ENCODE measurements at regions not wholly inside any gene's neighbourhood (a gene's known extent, or its start where the extent isn't known, plus 50 kb on each side); places are given as distances from the start of the nearest gene placed in this dataset.

DNA sequence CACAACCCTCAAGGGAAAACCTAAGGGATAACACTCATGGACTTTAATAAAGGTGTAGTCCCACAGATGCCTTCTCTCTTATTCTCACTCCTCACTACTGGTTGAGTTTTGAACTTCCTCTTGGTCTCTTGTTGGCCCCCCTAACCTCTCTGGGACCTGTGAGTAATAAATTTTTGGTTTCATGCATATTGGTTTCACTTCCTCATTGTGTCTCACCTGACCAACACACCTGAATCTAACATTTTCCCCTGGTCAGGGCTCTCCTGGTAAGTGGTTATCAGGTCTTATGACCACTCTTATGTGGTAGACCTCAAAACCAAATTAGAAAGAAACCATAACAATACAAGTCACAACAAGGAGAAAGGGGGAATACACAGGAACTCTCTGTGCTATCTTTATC lies 60.5 kb upstream of the PRMT6 start:
- Histone ChIP-seq H3K27me3 (no peaks in the 10 kb centered on the region), H3K27ac (no peak overlapping the region), H3K4me3 (no peak overlapping the region)

DNA sequence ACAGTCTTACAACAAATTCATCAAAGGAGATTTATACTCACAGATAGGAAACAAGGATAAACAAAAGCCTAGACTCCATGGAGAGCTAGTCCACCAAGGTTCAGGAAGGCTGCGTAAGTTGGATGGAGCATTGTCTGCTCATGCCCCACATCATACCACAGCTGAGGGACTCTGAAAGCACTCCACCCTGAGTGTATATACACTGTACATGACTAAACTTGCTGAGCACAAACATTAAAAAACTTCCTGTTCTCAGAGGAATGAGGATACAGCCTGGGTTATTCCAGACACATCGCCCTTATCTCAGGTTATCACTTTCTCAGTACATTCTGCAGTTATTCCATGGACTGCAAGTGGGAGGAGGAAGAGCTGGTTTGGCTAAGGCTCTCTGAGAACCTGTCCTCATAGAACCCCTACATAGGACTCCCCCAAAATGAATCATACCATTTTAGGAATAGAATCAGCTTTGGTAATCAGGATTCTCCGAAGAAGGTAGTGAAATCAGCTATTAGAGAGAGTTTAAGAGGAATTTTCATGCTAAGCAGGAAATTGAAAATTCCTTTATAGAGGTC lies 58.0 kb upstream of the PRMT6 start:
- Histone ChIP-seq H3K4me3 (no peak overlapping the region), H3K36me3 (no peaks in the 10 kb centered on the region), H3K9me3 (no peaks in the 10 kb centered on the region), H3K4me1 (no peaks in the 10 kb centered on the region), H3K27me3 (no peaks in the 10 kb centered on the region), H3K27ac (no peak overlapping the region)
- no peak for DNase-seq (ENCODE audit: low spot score)
- TF ChIP-seq, protein P1, sequence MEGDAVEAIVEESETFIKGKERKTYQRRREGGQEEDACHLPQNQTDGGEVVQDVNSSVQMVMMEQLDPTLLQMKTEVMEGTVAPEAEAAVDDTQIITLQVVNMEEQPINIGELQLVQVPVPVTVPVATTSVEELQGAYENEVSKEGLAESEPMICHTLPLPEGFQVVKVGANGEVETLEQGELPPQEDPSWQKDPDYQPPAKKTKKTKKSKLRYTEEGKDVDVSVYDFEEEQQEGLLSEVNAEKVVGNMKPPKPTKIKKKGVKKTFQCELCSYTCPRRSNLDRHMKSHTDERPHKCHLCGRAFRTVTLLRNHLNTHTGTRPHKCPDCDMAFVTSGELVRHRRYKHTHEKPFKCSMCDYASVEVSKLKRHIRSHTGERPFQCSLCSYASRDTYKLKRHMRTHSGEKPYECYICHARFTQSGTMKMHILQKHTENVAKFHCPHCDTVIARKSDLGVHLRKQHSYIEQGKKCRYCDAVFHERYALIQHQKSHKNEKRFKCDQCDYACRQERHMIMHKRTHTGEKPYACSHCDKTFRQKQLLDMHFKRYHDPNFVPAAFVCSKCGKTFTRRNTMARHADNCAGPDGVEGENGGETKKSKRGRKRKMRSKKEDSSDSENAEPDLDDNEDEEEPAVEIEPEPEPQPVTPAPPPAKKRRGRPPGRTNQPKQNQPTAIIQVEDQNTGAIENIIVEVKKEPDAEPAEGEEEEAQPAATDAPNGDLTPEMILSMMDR (IDR thresholded peaks at IDR 0.05) = no peak

More for the DNA sequence above, 60.5 kb upstream of the PRMT6 start:
- TF ChIP-seq, protein P1 (IDR thresholded peaks at IDR 0.05) = no peak
- no peaks in the 10 kb centered on the region for H3K4me1 ChIP-seq
- no peak for DNase-seq (ENCODE audit: low spot score)
- H3K9me3 ChIP-seq = no peaks in the 10 kb centered on the region
- no peaks in the 10 kb centered on the region for H3K36me3 ChIP-seq

DNA sequence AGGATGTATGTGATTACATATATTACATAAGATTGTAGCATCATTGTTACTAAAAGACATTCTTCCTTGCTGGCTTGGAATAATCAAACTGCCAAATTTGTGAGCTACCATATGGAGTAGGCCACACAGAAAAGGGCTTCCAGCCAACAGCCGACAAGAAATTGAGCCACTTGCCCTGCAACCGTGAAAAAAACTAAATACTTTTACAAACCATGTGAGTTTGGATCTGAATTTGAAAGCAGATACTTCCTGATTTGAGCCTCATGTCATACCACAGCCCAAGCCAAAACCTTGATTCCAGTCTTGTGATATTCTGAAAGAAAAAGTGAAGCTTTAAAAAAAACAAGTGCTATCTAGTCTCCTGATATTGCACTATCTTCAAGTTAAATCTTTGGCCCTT lies 55.6 kb upstream of the PRMT6 start:
- H3K27ac ChIP-seq = no peak overlapping the region
- DNase-seq (ENCODE audit: low spot score) = no peak
- TF ChIP-seq, protein P1 (IDR thresholded peaks at IDR 0.05) = no peak
- H3K9me3 ChIP-seq = no peaks in the 10 kb centered on the region
- no peaks in the 10 kb centered on the region for H3K4me1 ChIP-seq
- no peak overlapping the region for H3K4me3 ChIP-seq
- no peaks in the 10 kb centered on the region for H3K27me3 ChIP-seq
- no peaks in the 10 kb centered on the region for H3K36me3 ChIP-seq

DNA sequence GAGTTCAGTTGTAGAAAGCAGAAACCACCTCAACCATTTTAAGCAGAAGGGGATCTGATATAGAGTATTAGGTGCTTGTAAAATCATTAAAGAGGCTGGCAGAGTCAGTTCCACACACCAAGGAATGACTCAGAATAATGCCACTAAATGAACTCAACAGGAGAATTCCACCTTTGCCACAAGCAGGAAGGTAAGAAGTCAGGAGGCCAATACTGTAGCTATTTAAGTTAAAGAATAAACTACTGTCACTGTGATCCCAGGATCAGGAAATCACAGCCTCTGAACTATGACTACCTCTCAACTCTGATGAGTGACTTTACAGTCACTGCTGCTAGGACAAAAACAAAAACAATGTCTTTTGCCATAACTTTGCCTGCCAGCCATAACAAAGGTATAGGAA lies 52.5 kb upstream of the PRMT6 start:
- H3K4me1 ChIP-seq = no peaks in the 10 kb centered on the region
- no peak for DNase-seq (ENCODE audit: low spot score)
- H3K9me3 ChIP-seq = no peaks in the 10 kb centered on the region
- H3K27me3 ChIP-seq = no peaks in the 10 kb centered on the region
- H3K4me3 ChIP-seq = no peak overlapping the region
- TF ChIP-seq, protein P1 (IDR thresholded peaks at IDR 0.05) = no peak
- H3K36me3 ChIP-seq = no peaks in the 10 kb centered on the region
- H3K27ac ChIP-seq = no peak overlapping the region

DNA sequence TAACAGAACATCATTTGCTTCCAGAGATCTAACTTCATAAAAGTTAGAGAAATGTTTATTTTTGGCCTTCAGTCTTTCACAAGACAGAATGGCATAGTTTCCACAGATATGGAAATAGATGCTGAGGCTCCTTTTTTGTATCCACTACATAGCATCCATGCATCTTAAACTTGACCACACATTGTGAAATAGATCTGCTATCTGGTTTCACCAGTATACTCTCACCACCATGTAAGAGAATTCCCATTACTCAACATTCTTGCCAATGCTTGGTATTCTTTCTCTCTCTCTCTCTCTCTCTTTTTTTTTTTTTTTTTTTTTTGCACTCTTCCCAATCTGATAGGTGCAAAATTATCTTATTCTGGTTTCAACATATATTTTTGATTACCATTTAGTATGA lies 52.1 kb upstream of the PRMT6 start:
- Histone ChIP-seq H3K36me3 (no peaks in the 10 kb centered on the region), H3K4me3 (no peak overlapping the region), H3K4me1 (no peaks in the 10 kb centered on the region), H3K9me3 (no peaks in the 10 kb centered on the region), H3K27ac (no peak overlapping the region), H3K27me3 (no peaks in the 10 kb centered on the region)
- TF ChIP-seq, protein P1 (IDR thresholded peaks at IDR 0.05) = no peak
- no peak for DNase-seq (ENCODE audit: low spot score)

All from right atrium auricular region (tissue), 2 donors.